ENCODE measurements at regions not wholly inside any gene's neighbourhood (a gene's known extent, or its start where the extent isn't known, plus 50 kb on each side); places are given as distances from the start of the nearest gene placed in this dataset.

DNA sequence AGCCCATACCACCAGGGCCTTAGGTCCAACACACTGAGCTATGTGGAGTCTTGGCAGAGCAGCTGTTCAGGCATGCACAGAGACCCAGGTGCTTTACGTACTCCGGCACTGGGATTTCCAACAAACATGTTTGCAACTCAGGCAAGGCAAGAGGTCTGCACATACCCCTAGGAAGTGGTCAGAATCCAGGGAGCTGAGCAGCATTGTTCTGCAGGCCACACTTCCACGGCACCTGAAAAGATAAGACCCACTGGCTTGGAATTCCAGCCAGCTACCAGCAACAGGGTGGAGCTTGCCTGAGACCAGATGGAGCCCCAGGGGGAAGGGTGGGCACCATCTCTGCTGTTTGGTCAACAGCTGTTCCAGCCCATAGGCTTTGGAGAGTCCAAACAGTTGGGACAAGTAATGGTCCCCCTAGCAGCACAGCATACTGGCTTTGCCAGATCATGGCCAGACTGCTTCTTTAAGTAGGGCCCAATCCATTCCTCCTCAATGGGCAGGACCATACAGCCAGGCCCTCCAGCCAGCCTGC lies 51.7 kb upstream of the LRRC8B start:
- TF ChIP-seq, protein P1, sequence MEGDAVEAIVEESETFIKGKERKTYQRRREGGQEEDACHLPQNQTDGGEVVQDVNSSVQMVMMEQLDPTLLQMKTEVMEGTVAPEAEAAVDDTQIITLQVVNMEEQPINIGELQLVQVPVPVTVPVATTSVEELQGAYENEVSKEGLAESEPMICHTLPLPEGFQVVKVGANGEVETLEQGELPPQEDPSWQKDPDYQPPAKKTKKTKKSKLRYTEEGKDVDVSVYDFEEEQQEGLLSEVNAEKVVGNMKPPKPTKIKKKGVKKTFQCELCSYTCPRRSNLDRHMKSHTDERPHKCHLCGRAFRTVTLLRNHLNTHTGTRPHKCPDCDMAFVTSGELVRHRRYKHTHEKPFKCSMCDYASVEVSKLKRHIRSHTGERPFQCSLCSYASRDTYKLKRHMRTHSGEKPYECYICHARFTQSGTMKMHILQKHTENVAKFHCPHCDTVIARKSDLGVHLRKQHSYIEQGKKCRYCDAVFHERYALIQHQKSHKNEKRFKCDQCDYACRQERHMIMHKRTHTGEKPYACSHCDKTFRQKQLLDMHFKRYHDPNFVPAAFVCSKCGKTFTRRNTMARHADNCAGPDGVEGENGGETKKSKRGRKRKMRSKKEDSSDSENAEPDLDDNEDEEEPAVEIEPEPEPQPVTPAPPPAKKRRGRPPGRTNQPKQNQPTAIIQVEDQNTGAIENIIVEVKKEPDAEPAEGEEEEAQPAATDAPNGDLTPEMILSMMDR (IDR thresholded peaks at IDR 0.05), result no peak
- TF ChIP-seq POLR2A (IDR thresholded peaks at IDR 0.05), result no peak
